Activated T-helper 2 cell treated with anti-CD3 and anti-CD28 coated beads, Interferon-gamma antibody, Interleukin-2, Interleukin-4, amounts not matched to agents 10 μg/mL and 5 μg/mL and 100 μg/mL, durations not matched to agents 14 hours and 24 hours and 36 hours (primary cell): ENCODE measurements at regions not wholly inside any gene's neighbourhood (a gene's known extent, or its start where the extent isn't known, plus 50 kb on each side); places are given as distances from the start of the nearest gene placed in this dataset.

Experiments
- DNase-seq: peaks from one replicate; pipeline ENCODE4 v3.0.0; 2021; ENCODE audit warnings: low spot score
- H3K27ac Mint-ChIP-seq: one replicate; pipeline ENCODE4 v1.8.0; 2021; ENCODE audit warnings: mixed read lengths
- H3K27me3 Mint-ChIP-seq: one replicate; pipeline ENCODE4 v1.8.0; 2021; ENCODE audit warnings: low read depth, mixed read lengths
- H3K36me3 Mint-ChIP-seq: one replicate; pipeline ENCODE4 v1.8.0; 2021; ENCODE audit warnings: low read depth, mixed read lengths
- H3K4me1 Mint-ChIP-seq: one replicate; pipeline ENCODE4 v1.8.0; 2021; ENCODE audit warnings: low read depth, mixed read lengths
- H3K4me3 Mint-ChIP-seq: one replicate; pipeline ENCODE4 v1.8.0; 2021; ENCODE audit warnings: low read depth, mild to moderate bottlenecking, moderate library complexity, mixed read lengths
- H3K9me3 Mint-ChIP-seq: one replicate; pipeline ENCODE4 v1.8.0; 2021; ENCODE audit warnings: mixed read lengths
- intact Hi-C: fragments of 100-400 bp; cut with micrococcal nuclease; formaldehyde crosslinking; loops from one replicate; pipeline ENCODE4 v1.15.1; 2023

GRCh38 chr5:93336330-93337110, 244.5 kb downstream of the NR2F1-AS1 start:
- Mint-ChIP-seq H3K27ac (no peak overlapping the region), H3K4me1 (no peaks in the 10 kb centered on the region), H3K27me3 (no peaks in the 10 kb centered on the region)

GRCh38 chr5:93331863-93332262, 249.2 kb downstream of the NR2F1-AS1 start:
- H3K27me3 Mint-ChIP-seq = no peaks in the 10 kb centered on the region
- H3K27ac Mint-ChIP-seq = no peak overlapping the region
- H3K4me3 Mint-ChIP-seq = no peak overlapping the region
- H3K36me3 Mint-ChIP-seq = no peaks in the 10 kb centered on the region
- H3K9me3 Mint-ChIP-seq = no peaks in the 10 kb centered on the region
- intact Hi-C loops = no loop called here
- H3K4me1 Mint-ChIP-seq = no peaks in the 10 kb centered on the region
- no peak for DNase-seq

More at GRCh38 chr5:93336330-93337110, 244.5 kb downstream of the NR2F1-AS1 start:
- H3K4me3 Mint-ChIP-seq = no peak overlapping the region
- DNase-seq = no peak
- H3K9me3 Mint-ChIP-seq = no peaks in the 10 kb centered on the region
- intact Hi-C loops = no loop called here
- H3K36me3 Mint-ChIP-seq = no peaks in the 10 kb centered on the region

GRCh38 chr5:93331241-93331640, 249.8 kb downstream of the NR2F1-AS1 start:
- intact Hi-C loops = no loop called here
- no peak for DNase-seq
- no peaks in the 10 kb centered on the region for H3K36me3 Mint-ChIP-seq
- no peaks in the 10 kb centered on the region for H3K9me3 Mint-ChIP-seq
- H3K27ac Mint-ChIP-seq = no peak overlapping the region
- H3K4me3 Mint-ChIP-seq = no peak overlapping the region
- H3K4me1 Mint-ChIP-seq = no peaks in the 10 kb centered on the region
- H3K27me3 Mint-ChIP-seq = no peaks in the 10 kb centered on the region

GRCh38 chr5:93330506-93330905, 250.5 kb downstream of the NR2F1-AS1 start:
- H3K36me3 Mint-ChIP-seq = no peaks in the 10 kb centered on the region
- H3K4me3 Mint-ChIP-seq = no peak overlapping the region
- no peaks in the 10 kb centered on the region for H3K4me1 Mint-ChIP-seq
- H3K27me3 Mint-ChIP-seq = no peaks in the 10 kb centered on the region
- intact Hi-C loops = no loop called here
- DNase-seq = no peak
- no peak overlapping the region for H3K27ac Mint-ChIP-seq
- H3K9me3 Mint-ChIP-seq = no peaks in the 10 kb centered on the region

- Mint-ChIP-seq H3K36me3 (no peaks in the 10 kb centered on the region), H3K27me3 (no peaks in the 10 kb centered on the region), H3K9me3 (no peaks in the 10 kb centered on the region), H3K4me3 (no peak overlapping the region), H3K4me1 (no peaks in the 10 kb centered on the region), H3K27ac (no peak overlapping the region)
- DNase-seq = no peak
- intact Hi-C loops = no loop called here
Measured at GRCh38 chr5:93329756-93330155, 251.3 kb downstream of the NR2F1-AS1 start.

- Mint-ChIP-seq H3K4me1 (no peaks in the 10 kb centered on the region), H3K36me3 (no peaks in the 10 kb centered on the region), H3K4me3 (no peak overlapping the region), H3K27me3 (no peaks in the 10 kb centered on the region), H3K27ac (no peak overlapping the region), H3K9me3 (no peaks in the 10 kb centered on the region)
- intact Hi-C loops = no loop called here
- no peak for DNase-seq
Measured at GRCh38 chr5:93328833-93329232, 252.2 kb downstream of the NR2F1-AS1 start.

GRCh38 chr5:93327605-93328004, 253.4 kb downstream of the NR2F1-AS1 start:
- H3K36me3 Mint-ChIP-seq = no peaks in the 10 kb centered on the region
- H3K27ac Mint-ChIP-seq = no peak overlapping the region
- no peaks in the 10 kb centered on the region for H3K27me3 Mint-ChIP-seq
- no peak for DNase-seq
- no peak overlapping the region for H3K4me3 Mint-ChIP-seq
- no peaks in the 10 kb centered on the region for H3K4me1 Mint-ChIP-seq
- no peaks in the 10 kb centered on the region for H3K9me3 Mint-ChIP-seq
- intact Hi-C loops = no loop called here

- Mint-ChIP-seq H3K27ac (no peak overlapping the region), H3K4me1 (no peaks in the 10 kb centered on the region), H3K36me3 (no peaks in the 10 kb centered on the region), H3K4me3 (no peak overlapping the region), H3K9me3 (no peaks in the 10 kb centered on the region), H3K27me3 (no peaks in the 10 kb centered on the region)
- no peak for DNase-seq
- intact Hi-C loops = no loop called here
Measured at GRCh38 chr5:93325946-93326345, 255.1 kb downstream of the NR2F1-AS1 start.

GRCh38 chr5:93322974-93323860, 257.8 kb downstream of the NR2F1-AS1 start:
- Mint-ChIP-seq H3K4me1 (no peaks in the 10 kb centered on the region), H3K36me3 (no peaks in the 10 kb centered on the region), H3K27ac (no peak overlapping the region), H3K9me3 (no peaks in the 10 kb centered on the region), H3K4me3 (no peak overlapping the region), H3K27me3 (no peaks in the 10 kb centered on the region)
- no peak for DNase-seq
- intact Hi-C loops = no loop called here

- intact Hi-C loops = no loop called here
- no peak overlapping the region for H3K27ac Mint-ChIP-seq
- H3K4me1 Mint-ChIP-seq = no peaks in the 10 kb centered on the region
- no peaks in the 10 kb centered on the region for H3K36me3 Mint-ChIP-seq
- DNase-seq = no peak
- H3K4me3 Mint-ChIP-seq = no peak overlapping the region
- H3K27me3 Mint-ChIP-seq = no peaks in the 10 kb centered on the region
- H3K9me3 Mint-ChIP-seq = no peaks in the 10 kb centered on the region
Measured at GRCh38 chr5:93320920-93321445, 260.0 kb downstream of the NR2F1-AS1 start.

- intact Hi-C loops = no loop called here
- no peaks in the 10 kb centered on the region for H3K4me1 Mint-ChIP-seq
- H3K27ac Mint-ChIP-seq = no peak overlapping the region
- H3K4me3 Mint-ChIP-seq = no peak overlapping the region
- H3K36me3 Mint-ChIP-seq = no peaks in the 10 kb centered on the region
- no peaks in the 10 kb centered on the region for H3K9me3 Mint-ChIP-seq
- DNase-seq = no peak
- H3K27me3 Mint-ChIP-seq = no peaks in the 10 kb centered on the region
Measured at GRCh38 chr5:93313672-93314071, 267.3 kb downstream of the NR2F1-AS1 start.

- Mint-ChIP-seq H3K4me1 (no peaks in the 10 kb centered on the region), H3K27ac (no peak overlapping the region), H3K27me3 (no peaks in the 10 kb centered on the region), H3K36me3 (no peaks in the 10 kb centered on the region), H3K4me3 (no peak overlapping the region), H3K9me3 (no peaks in the 10 kb centered on the region)
- DNase-seq = no peak
- intact Hi-C loops = no loop called here
Measured at GRCh38 chr5:93311881-93312280, 269.1 kb downstream of the NR2F1-AS1 start.

- H3K4me1 Mint-ChIP-seq = no peaks in the 10 kb centered on the region
- no peak for DNase-seq
- H3K27me3 Mint-ChIP-seq = no peaks in the 10 kb centered on the region
- intact Hi-C loops = no loop called here
- H3K9me3 Mint-ChIP-seq = no peaks in the 10 kb centered on the region
- no peak overlapping the region for H3K27ac Mint-ChIP-seq
- H3K4me3 Mint-ChIP-seq = no peak overlapping the region
- H3K36me3 Mint-ChIP-seq = no peaks in the 10 kb centered on the region
Measured at GRCh38 chr5:93307557-93307956, 273.5 kb downstream of the NR2F1-AS1 start.
